ENCODE measurements at regions not wholly inside any gene's neighbourhood (a gene's known extent, or its start where the extent isn't known, plus 50 kb on each side); places are given as distances from the start of the nearest gene placed in this dataset.

GRCh38 chr7:88452646-88453045, 146.0 kb upstream of the STEAP4 start:
- TF ChIP-seq CTCF (optimal IDR thresholded peaks at IDR 0.05 in 1 of 3, IDR thresholded peaks at IDR 0.05 in 1 of 3, conservative IDR thresholded peaks at IDR 0.05 in 1 of 3; ENCODE audit: extremely low read depth in 1 of 3, insufficient read depth in 2 of 3, low read length in 3 of 3) (no peak), EZH2 (IDR thresholded peaks at IDR 0.05; ENCODE audit: low read length) (no peak)
